ENCODE measurements at regions not wholly inside any gene's neighbourhood (a gene's known extent, or its start where the extent isn't known, plus 50 kb on each side); places are given as distances from the start of the nearest gene placed in this dataset.

DNA sequence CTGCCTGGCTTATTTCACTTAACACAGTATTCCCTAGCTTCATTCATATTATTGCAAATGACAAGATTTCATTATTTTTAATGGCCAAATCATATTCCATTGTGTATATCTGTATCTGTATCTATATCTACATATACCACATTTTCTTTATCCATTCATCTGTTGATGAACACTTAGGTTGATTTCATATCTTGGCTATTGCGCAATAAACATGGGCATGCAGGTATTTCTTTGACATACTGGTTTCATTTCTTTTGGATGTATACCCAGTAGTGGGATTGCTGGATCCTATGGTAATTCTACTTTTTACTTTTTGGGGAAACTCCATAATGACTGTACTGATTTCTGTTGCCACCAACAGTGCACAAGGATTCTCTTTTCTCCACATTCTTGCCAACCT is 68.9 kb upstream of the CREB5 start:
- TF ChIP-seq CTCF (tag by site-specific recombination; IDR thresholded peaks at IDR 0.05) (no peak), ZFP69B (tag by site-specific recombination; IDR thresholded peaks at IDR 0.05) (no peak), ZNF416 (tag by site-specific recombination; IDR thresholded peaks at IDR 0.05) (no peak), ZBTB6 (tag by site-specific recombination; IDR thresholded peaks at IDR 0.05) (no peak), ZNF292 (tag by site-specific recombination; IDR thresholded peaks at IDR 0.05; ENCODE audit: borderline replicate concordance, low read depth) (no peak), ZNF76 (tag by site-specific recombination; IDR thresholded peaks at IDR 0.05; ENCODE audit: borderline replicate concordance, low read depth) (no peak)
- TF ChIP-seq, protein P1, sequence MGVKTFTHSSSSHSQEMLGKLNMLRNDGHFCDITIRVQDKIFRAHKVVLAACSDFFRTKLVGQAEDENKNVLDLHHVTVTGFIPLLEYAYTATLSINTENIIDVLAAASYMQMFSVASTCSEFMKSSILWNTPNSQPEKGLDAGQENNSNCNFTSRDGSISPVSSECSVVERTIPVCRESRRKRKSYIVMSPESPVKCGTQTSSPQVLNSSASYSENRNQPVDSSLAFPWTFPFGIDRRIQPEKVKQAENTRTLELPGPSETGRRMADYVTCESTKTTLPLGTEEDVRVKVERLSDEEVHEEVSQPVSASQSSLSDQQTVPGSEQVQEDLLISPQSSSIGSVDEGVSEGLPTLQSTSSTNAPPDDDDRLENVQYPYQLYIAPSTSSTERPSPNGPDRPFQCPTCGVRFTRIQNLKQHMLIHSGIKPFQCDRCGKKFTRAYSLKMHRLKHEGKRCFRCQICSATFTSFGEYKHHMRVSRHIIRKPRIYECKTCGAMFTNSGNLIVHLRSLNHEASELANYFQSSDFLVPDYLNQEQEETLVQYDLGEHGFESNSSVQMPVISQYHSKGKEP (tag by site-specific recombination; IDR thresholded peaks at IDR 0.05): no peak
- TF ChIP-seq, protein P2, sequence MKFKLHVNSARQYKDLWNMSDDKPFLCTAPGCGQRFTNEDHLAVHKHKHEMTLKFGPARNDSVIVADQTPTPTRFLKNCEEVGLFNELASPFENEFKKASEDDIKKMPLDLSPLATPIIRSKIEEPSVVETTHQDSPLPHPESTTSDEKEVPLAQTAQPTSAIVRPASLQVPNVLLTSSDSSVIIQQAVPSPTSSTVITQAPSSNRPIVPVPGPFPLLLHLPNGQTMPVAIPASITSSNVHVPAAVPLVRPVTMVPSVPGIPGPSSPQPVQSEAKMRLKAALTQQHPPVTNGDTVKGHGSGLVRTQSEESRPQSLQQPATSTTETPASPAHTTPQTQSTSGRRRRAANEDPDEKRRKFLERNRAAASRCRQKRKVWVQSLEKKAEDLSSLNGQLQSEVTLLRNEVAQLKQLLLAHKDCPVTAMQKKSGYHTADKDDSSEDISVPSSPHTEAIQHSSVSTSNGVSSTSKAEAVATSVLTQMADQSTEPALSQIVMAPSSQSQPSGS (tag by site-specific recombination; IDR thresholded peaks at IDR 0.05; ENCODE audit: low read depth): no peak
- TF ChIP-seq, protein P3, sequence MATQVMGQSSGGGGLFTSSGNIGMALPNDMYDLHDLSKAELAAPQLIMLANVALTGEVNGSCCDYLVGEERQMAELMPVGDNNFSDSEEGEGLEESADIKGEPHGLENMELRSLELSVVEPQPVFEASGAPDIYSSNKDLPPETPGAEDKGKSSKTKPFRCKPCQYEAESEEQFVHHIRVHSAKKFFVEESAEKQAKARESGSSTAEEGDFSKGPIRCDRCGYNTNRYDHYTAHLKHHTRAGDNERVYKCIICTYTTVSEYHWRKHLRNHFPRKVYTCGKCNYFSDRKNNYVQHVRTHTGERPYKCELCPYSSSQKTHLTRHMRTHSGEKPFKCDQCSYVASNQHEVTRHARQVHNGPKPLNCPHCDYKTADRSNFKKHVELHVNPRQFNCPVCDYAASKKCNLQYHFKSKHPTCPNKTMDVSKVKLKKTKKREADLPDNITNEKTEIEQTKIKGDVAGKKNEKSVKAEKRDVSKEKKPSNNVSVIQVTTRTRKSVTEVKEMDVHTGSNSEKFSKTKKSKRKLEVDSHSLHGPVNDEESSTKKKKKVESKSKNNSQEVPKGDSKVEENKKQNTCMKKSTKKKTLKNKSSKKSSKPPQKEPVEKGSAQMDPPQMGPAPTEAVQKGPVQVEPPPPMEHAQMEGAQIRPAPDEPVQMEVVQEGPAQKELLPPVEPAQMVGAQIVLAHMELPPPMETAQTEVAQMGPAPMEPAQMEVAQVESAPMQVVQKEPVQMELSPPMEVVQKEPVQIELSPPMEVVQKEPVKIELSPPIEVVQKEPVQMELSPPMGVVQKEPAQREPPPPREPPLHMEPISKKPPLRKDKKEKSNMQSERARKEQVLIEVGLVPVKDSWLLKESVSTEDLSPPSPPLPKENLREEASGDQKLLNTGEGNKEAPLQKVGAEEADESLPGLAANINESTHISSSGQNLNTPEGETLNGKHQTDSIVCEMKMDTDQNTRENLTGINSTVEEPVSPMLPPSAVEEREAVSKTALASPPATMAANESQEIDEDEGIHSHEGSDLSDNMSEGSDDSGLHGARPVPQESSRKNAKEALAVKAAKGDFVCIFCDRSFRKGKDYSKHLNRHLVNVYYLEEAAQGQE (tag by site-specific recombination; IDR thresholded peaks at IDR 0.05): no peak
